BLaER1 (cell line): ENCODE measurements at regions not wholly inside any gene's neighbourhood (a gene's known extent, or its start where the extent isn't known, plus 50 kb on each side); places are given as distances from the start of the nearest gene placed in this dataset.

ENCODE experiments used
- H3K27ac ChIP-seq: shearing (Covaris generic); formaldehyde crosslinking; 2 replicates; pipeline ENCODE4 v1.8.1; 2022
- H3K27me3 ChIP-seq: shearing (Covaris generic); formaldehyde crosslinking; 2 replicates; pipeline ENCODE4 v1.8.1; 2022
- H3K36me3 ChIP-seq: shearing (Covaris generic); formaldehyde crosslinking; 2 replicates; pipeline ENCODE4 v1.8.1; 2022
- H3K4me1 ChIP-seq: shearing (Covaris generic); formaldehyde crosslinking; 2 replicates; pipeline ENCODE4 v1.8.1; 2022
- H3K4me2 ChIP-seq: shearing (Covaris generic); formaldehyde crosslinking; 2 replicates; pipeline ENCODE4 v1.8.1; 2022
- H3K4me3 ChIP-seq: shearing (Covaris generic); formaldehyde crosslinking; 2 replicates; pipeline ENCODE4 v1.8.1; 2022
- H3K9ac ChIP-seq: shearing (Covaris generic); formaldehyde crosslinking; 2 replicates; pipeline ENCODE4 v1.8.1; 2022
- H3K9me3 ChIP-seq: shearing (Covaris generic); formaldehyde crosslinking; 2 replicates; pipeline ENCODE4 v1.8.1; 2022
- H4K20me1 ChIP-seq: shearing (Covaris generic); formaldehyde crosslinking; 2 replicates; pipeline ENCODE4 v1.8.1; 2022
- Cebpa-rat ChIP-seq: shearing (Covaris generic); IDR thresholded peaks from 2 replicates; pipeline ENCODE4 v1.8.1; 2022

GRCh38 chr6:27688014-27688586, 215.2 kb upstream of the ZNF184 start:
- no peaks in the 10 kb centered on the region for H3K36me3 ChIP-seq
- H3K27ac ChIP-seq, result peak overlapping the region; percentile 62
- H3K4me2 ChIP-seq, result peak overlapping the region; percentile 66
- TF ChIP-seq Cebpa-rat, result no peak
- no peaks in the 10 kb centered on the region for H4K20me1 ChIP-seq
- peak overlapping the region; percentile 74 for H3K9ac ChIP-seq
- H3K27me3 ChIP-seq, result no peaks in the 10 kb centered on the region
- peaks cover 8% of the 10 kb centered on the region; the same call in 1 of the 2 replicates for H3K4me1 ChIP-seq
- peak overlapping the region; percentile 70 for H3K4me3 ChIP-seq
- H3K9me3 ChIP-seq, result no peaks in the 10 kb centered on the region

GRCh38 chr6:27687154-27688013, 214.5 kb upstream of the ZNF184 start:
- peak overlapping the region; percentile 66 for H3K4me2 ChIP-seq
- no peak for TF ChIP-seq Cebpa-rat
- H3K36me3 ChIP-seq, result no peaks in the 10 kb centered on the region
- H3K4me1 ChIP-seq, result peaks cover 8% of the 10 kb centered on the region; the same call in 1 of the 2 replicates
- H3K9ac ChIP-seq, result peak overlapping the region; percentile 74
- H3K4me3 ChIP-seq, result peak overlapping the region; percentile 70
- peak overlapping the region; percentile 62 for H3K27ac ChIP-seq
- no peaks in the 10 kb centered on the region for H3K27me3 ChIP-seq
- H3K9me3 ChIP-seq, result no peaks in the 10 kb centered on the region
- no peaks in the 10 kb centered on the region for H4K20me1 ChIP-seq

- Histone ChIP-seq H3K36me3 (no peaks in the 10 kb centered on the region), H3K9ac (no peak overlapping the region), H3K4me3 (no peak overlapping the region), H4K20me1 (no peaks in the 10 kb centered on the region), H3K4me1 (peaks cover 8% of the 10 kb centered on the region; the same call in 1 of the 2 replicates), H3K9me3 (peaks cover 13% of the 10 kb centered on the region), H3K27me3 (no peaks in the 10 kb centered on the region), H3K4me2 (no peak overlapping the region), H3K27ac (no peak overlapping the region)
- no peak for TF ChIP-seq Cebpa-rat
Measured at GRCh38 chr6:27685279-27685678, 212.4 kb upstream of the ZNF184 start.

- Histone ChIP-seq H3K4me1 (peaks cover 8% of the 10 kb centered on the region; the same call in 1 of the 2 replicates), H3K27ac (no peak overlapping the region), H3K4me3 (no peak overlapping the region), H4K20me1 (no peaks in the 10 kb centered on the region), H3K27me3 (no peaks in the 10 kb centered on the region), H3K9ac (no peak overlapping the region), H3K9me3 (peaks cover 20% of the 10 kb centered on the region), H3K36me3 (no peaks in the 10 kb centered on the region), H3K4me2 (no peak overlapping the region)
- no peak for TF ChIP-seq Cebpa-rat
Measured at GRCh38 chr6:27684264-27685211, 211.6 kb upstream of the ZNF184 start.

- H3K4me3 ChIP-seq, result no peak overlapping the region
- no peaks in the 10 kb centered on the region for H4K20me1 ChIP-seq
Measured at GRCh38 chr6:27679964-27680694, 207.2 kb upstream of the ZNF184 start.

GRCh38 chr6:27679308-27679963, 206.5 kb upstream of the ZNF184 start:
- H3K4me2 ChIP-seq, result no peak overlapping the region
- H3K9ac ChIP-seq, result no peak overlapping the region
- no peak for TF ChIP-seq Cebpa-rat
- H3K27me3 ChIP-seq, result no peaks in the 10 kb centered on the region; the same call in 1 of the 2 replicates
- peaks cover 29% of the 10 kb centered on the region for H3K9me3 ChIP-seq
- H3K36me3 ChIP-seq, result no peaks in the 10 kb centered on the region
- H4K20me1 ChIP-seq, result no peaks in the 10 kb centered on the region
- no peak overlapping the region for H3K27ac ChIP-seq
- H3K4me3 ChIP-seq, result no peak overlapping the region
- H3K4me1 ChIP-seq, result peaks cover 6% of the 10 kb centered on the region; the same call in 1 of the 2 replicates

More at GRCh38 chr6:27679964-27680694, 207.2 kb upstream of the ZNF184 start:
- H3K27ac ChIP-seq, result no peak overlapping the region
- H3K4me2 ChIP-seq, result no peak overlapping the region
- no peak overlapping the region for H3K9ac ChIP-seq
- H3K27me3 ChIP-seq, result no peaks in the 10 kb centered on the region
- no peaks in the 10 kb centered on the region for H3K36me3 ChIP-seq
- peaks cover 1% of the 10 kb centered on the region; the same call in 1 of the 2 replicates for H3K4me1 ChIP-seq
- H3K9me3 ChIP-seq, result peaks cover 29% of the 10 kb centered on the region
- TF ChIP-seq Cebpa-rat, result no peak

GRCh38 chr6:27678469-27678868, 205.6 kb upstream of the ZNF184 start:
- Histone ChIP-seq H3K27ac (no peak overlapping the region), H3K4me3 (no peak overlapping the region), H3K9me3 (peaks cover 29% of the 10 kb centered on the region), H4K20me1 (no peaks in the 10 kb centered on the region), H3K4me1 (peaks cover 6% of the 10 kb centered on the region; the same call in 1 of the 2 replicates), H3K9ac (no peak overlapping the region), H3K36me3 (no peaks in the 10 kb centered on the region), H3K27me3 (peaks cover 5% of the 10 kb centered on the region), H3K4me2 (no peak overlapping the region)
- TF ChIP-seq Cebpa-rat, result no peak

- Histone ChIP-seq H3K4me3 (no peak overlapping the region), H3K4me2 (0 out of 2 replicates have a peak overlapping the region, but pooled peaks have one; percentile 39), H4K20me1 (peaks cover 4% of the 10 kb centered on the region), H3K9me3 (peaks cover 26% of the 10 kb centered on the region), H3K9ac (no peak overlapping the region), H3K27me3 (peaks cover 41% of the 10 kb centered on the region), H3K27ac (no peak overlapping the region), H3K36me3 (no peaks in the 10 kb centered on the region), H3K4me1 (peaks cover 6% of the 10 kb centered on the region; the same call in 1 of the 2 replicates)
- no peak for TF ChIP-seq Cebpa-rat
Measured at GRCh38 chr6:27674882-27675281, 202.0 kb upstream of the ZNF184 start.
